HCT116 (cell line): ENCODE measurements at regions not wholly inside any gene's neighbourhood (a gene's known extent, or its start where the extent isn't known, plus 50 kb on each side); places are given as distances from the start of the nearest gene placed in this dataset.

ENCODE experiments used
- ATAC-seq: fragments of 200-7000 bp; cut with Tn5 transposase; 2 replicates; pipeline ENCODE4 v1.9.1; 2020; ENCODE audit warnings: mild to moderate bottlenecking, moderate library complexity
- BruUV-seq: library from RNA; stranded (reverse); fragments of 400-500 nt; replicated peaks from 2 replicates; lab custom pipeline; 2021; lab: Mats Ljungman, UMichigan
- CTCF ChIA-PET: fragments of 300-600 bp; sonication (Branson Sonifier 250); formaldehyde crosslinking; loops from one replicate; lab custom pipeline; 2021; ENCODE audit warnings: antibody characterized with exemption; lab: Charles Lee
- POLR2A ChIA-PET: fragments of 300-600, 350-600 bp; sonication (Branson Sonifier 250); formaldehyde crosslinking; loops from one replicate; lab custom pipeline; 2021; ENCODE audit warnings: antibody characterized with exemption; lab: Charles Lee
- RAD21 ChIA-PET, 2 experiments: fragments of 300-600 bp; sonication (Branson Sonifier 250); formaldehyde crosslinking; loops; one replicate each; lab custom pipeline; 2023; ENCODE audit warnings: low total read pairs in 2 of 2; ENCODE audit not compliant: uncharacterized antibody in 2 of 2, unreplicated experiment in 2 of 2, low non-redundant PET in 1 of 2; lab: Charles Lee
- DNase-seq: peaks from one replicate; pipeline ENCODE4 v3.0.0-alpha.2; 2010; ENCODE audit warnings: low read depth, low spot score
- H2AFZ ChIP-seq: fragments of 200-600 bp; shearing (Covaris generic), sonication (generic); 2 replicates; pipeline ENCODE4 v1.6.1; 2017; ENCODE audit warnings: low read depth, mixed run types, mixed read lengths, antibody characterized with exemption, low read length; ENCODE audit not compliant: poor library complexity, severe bottlenecking
- H3K27ac ChIP-seq: 2 replicates; pipeline ENCODE4 v1.5.1; 2012; ENCODE audit warnings: low read depth, low read length
- H3K27me3 ChIP-seq: fragments of 200-600 bp; sonication (generic); 2 replicates; pipeline ENCODE4 v1.6.1; 2016; ENCODE audit warnings: mixed run types, low read length, mixed read lengths; ENCODE audit not compliant: insufficient read depth
- H3K36me3 ChIP-seq, 2 experiments: fragments of 200-500 bp in 1 of 2; fragments of 200-600 bp in 1 of 2; sonication (Bioruptor generic) in 1 of 2; sonication (generic) in 1 of 2; 2 replicates each; pipeline versions ENCODE4 v1.5.1 to v1.6.1; 2014 to 2016; ENCODE audit warnings: low read length in 2 of 2, inconsistent platforms in 1 of 2, mixed read lengths in 1 of 2, mixed run types in 1 of 2; ENCODE audit not compliant: insufficient read depth in 2 of 2, control insufficient read depth in 1 of 2
- H3K4me1 ChIP-seq, 2 experiments: fragments of 200-600 bp in 1 of 2; sonication (generic) in 1 of 2; 2 replicates each; pipeline versions ENCODE4 v1.5.1 to v1.6.1; 2012 to 2017; ENCODE audit warnings: low read length in 2 of 2, inconsistent platforms in 1 of 2, mild to moderate bottlenecking in 1 of 2, mixed read lengths in 1 of 2, mixed run types in 1 of 2, moderate library complexity in 1 of 2; ENCODE audit not compliant: insufficient read depth in 2 of 2, control insufficient read depth in 1 of 2
- H3K4me2 ChIP-seq: fragments of 200-600 bp; sonication (generic); 2 replicates; pipeline ENCODE4 v1.6.1; 2017; ENCODE audit warnings: mixed run types, low read length, mixed read lengths
- H3K4me3 ChIP-seq, 2 experiments: fragments of 200-600 bp in 1 of 2; sonication (generic) in 1 of 2; replicated peaks in 1 of 2; 2 replicates each; pipeline ENCODE4 v1.5.1; 2011 to 2016; ENCODE audit warnings: low read length in 2 of 2, control low read depth in 1 of 2, low read depth in 1 of 2, mild to moderate bottlenecking in 1 of 2, mixed read lengths in 1 of 2, mixed run types in 1 of 2
- H3K79me2 ChIP-seq: fragments of 200-600 bp; sonication (generic); 2 replicates; pipeline ENCODE4 v1.6.1; 2017; ENCODE audit warnings: mild to moderate bottlenecking, mixed run types, low read length, moderate library complexity, mixed read lengths; ENCODE audit not compliant: insufficient read depth
- H3K9ac ChIP-seq: fragments of 200-600 bp; sonication (generic); 2 replicates; pipeline ENCODE4 v1.6.1; 2016; ENCODE audit warnings: low read length, mixed read lengths
- H3K9me2 ChIP-seq: fragments of 200-600 bp; sonication (generic), shearing (Covaris generic); 2 replicates; pipeline ENCODE4 v1.6.1; 2017; ENCODE audit warnings: mixed run types, mild to moderate bottlenecking, moderate library complexity; ENCODE audit not compliant: insufficient read depth
- H3K9me3 ChIP-seq, 2 experiments: fragments of 200-500 bp in 1 of 2; fragments of 200-600 bp in 1 of 2; sonication (Bioruptor generic) in 1 of 2; sonication (generic) in 1 of 2; 2 replicates each; pipeline ENCODE4 v1.6.1; 2014 to 2017; ENCODE audit warnings: low read length in 2 of 2, mixed read lengths in 2 of 2, inconsistent platforms in 1 of 2, low read depth in 1 of 2, mild to moderate bottlenecking in 1 of 2, mixed run types in 1 of 2, moderate library complexity in 1 of 2; ENCODE audit not compliant: control insufficient read depth in 1 of 2, insufficient read depth in 1 of 2
- H4K20me1 ChIP-seq: fragments of 200-600 bp; sonication (generic), shearing (Covaris generic); 2 replicates; pipeline ENCODE4 v1.6.1; 2017; ENCODE audit warnings: mixed run types, mild to moderate bottlenecking, moderate library complexity; ENCODE audit not compliant: insufficient read depth
- ATF3 ChIP-seq: IDR thresholded peaks from 2 replicates; pipeline ENCODE4 v1.6.1; 2012
- CBX3 ChIP-seq: IDR thresholded peaks from 2 replicates; pipeline ENCODE4 v1.6.1; 2012; ENCODE audit warnings: low read depth
- CEBPB ChIP-seq: IDR thresholded peaks from 2 replicates; pipeline ENCODE4 v1.6.1; 2012; ENCODE audit warnings: low read depth
- EGR1 ChIP-seq: IDR thresholded peaks from 2 replicates; pipeline ENCODE4 v1.6.1; 2012; ENCODE audit warnings: low read depth
- EZH2 ChIP-seq: fragments of 200-600 bp; sonication (generic); IDR thresholded peaks from 2 replicates; pipeline ENCODE4 v1.6.1; 2017; ENCODE audit warnings: antibody characterized with exemption, mixed run types
- EZH2phosphoT487 ChIP-seq: fragments of 200-600 bp; IDR thresholded peaks from 2 replicates; pipeline ENCODE4 v1.6.1; 2018; ENCODE audit warnings: antibody characterized with exemption, borderline replicate concordance
- FOSL1 ChIP-seq: IDR thresholded peaks from 2 replicates; pipeline ENCODE4 v1.6.1; 2012; ENCODE audit warnings: low read depth
- JUND ChIP-seq: IDR thresholded peaks from 2 replicates; pipeline ENCODE4 v1.6.1; 2012
- POLR2A ChIP-seq: IDR thresholded peaks from 2 replicates; pipeline ENCODE4 v1.7.0; 2011; ENCODE audit warnings: borderline replicate concordance; ENCODE audit not compliant: insufficient read depth, insufficient read length; ENCODE audit errors: extremely low read depth
- POLR2AphosphoS5 ChIP-seq: IDR thresholded peaks from 2 replicates; pipeline ENCODE4 v1.6.1; 2011; ENCODE audit warnings: mild to moderate bottlenecking, low read depth, low read length, moderate library complexity
- REST ChIP-seq: IDR thresholded peaks from 2 replicates; pipeline ENCODE4 v1.6.1; 2012; ENCODE audit warnings: low read depth
- SIN3A ChIP-seq: IDR thresholded peaks from 2 replicates; pipeline ENCODE4 v1.6.1; 2012; ENCODE audit warnings: low read depth
- SP1 ChIP-seq: IDR thresholded peaks from 2 replicates; pipeline ENCODE4 v1.6.1; 2012; ENCODE audit warnings: low read depth
- SRF ChIP-seq: IDR thresholded peaks from 2 replicates; pipeline ENCODE4 v1.6.1; 2012; ENCODE audit warnings: low read depth
- TCF7L2 ChIP-seq: IDR thresholded peaks from 2 replicates; pipeline ENCODE4 v1.7.0; 2011; ENCODE audit warnings: borderline replicate concordance, inconsistent platforms; ENCODE audit not compliant: insufficient read depth, insufficient read length; ENCODE audit errors: extremely low read depth
- YY1 ChIP-seq: IDR thresholded peaks from 2 replicates; pipeline ENCODE4 v1.6.1; 2011; ENCODE audit warnings: low read length, low read depth, moderate library complexity, mild to moderate bottlenecking; ENCODE audit not compliant: insufficient replicate concordance; ENCODE audit errors: extremely low read depth
- ZNF274 ChIP-seq: fragments of 200-500 bp; sonication (Bioruptor generic); IDR thresholded peaks from 2 replicates; pipeline ENCODE4 v1.6.1; 2014; ENCODE audit warnings: mild to moderate bottlenecking, low read depth, low read length, inconsistent platforms
- intact Hi-C: fragments of 100-400 bp; cut with micrococcal nuclease; formaldehyde crosslinking; loops from 2 replicates; pipeline ENCODE4 v1.10.0; 2022
- TF ChIP-seq, protein P1 (sequence below), 3 experiments: fragments of 200-600 bp in 1 of 3; sonication (generic) in 1 of 3; IDR thresholded peaks in 2 of 3; conservative IDR thresholded peaks in 1 of 3; 2 replicates each; pipeline ENCODE4 v1.5.1; 2012 to 2017; ENCODE audit warnings: low read depth in 2 of 3, low read length in 2 of 3, antibody characterized with exemption in 1 of 3, borderline replicate concordance in 1 of 3, control low read depth in 1 of 3, mild to moderate bottlenecking in 1 of 3, mixed read lengths in 1 of 3, mixed run types in 1 of 3, moderate library complexity in 1 of 3; ENCODE audit not compliant: insufficient read depth in 1 of 3
- TF ChIP-seq, protein P2 (sequence below): IDR thresholded peaks from 2 replicates; pipeline ENCODE4 v1.6.1; 2012

GRCh38 chr16:64426131-64426666 is 695.7 kb downstream of the CDH11 start:
- ATAC-seq (no peak), DNase-seq (no peak)
- no peaks in the 10 kb centered on the region for H3K27me3 ChIP-seq
- no peaks in the 10 kb centered on the region for H3K79me2 ChIP-seq
- no peaks in the 10 kb centered on the region for H4K20me1 ChIP-seq
- H3K9me3 ChIP-seq: peaks cover 5 to 15% of the 10 kb centered on the region in 2 experiments; a peak in 3 of 4 replicates
- ChIA-PET RAD21 (no interaction called here), POLR2A (no interaction called here), CTCF (no interaction called here)
- no peaks in the 10 kb centered on the region for H3K9me2 ChIP-seq
- TF ChIP-seq POLR2AphosphoS5: no peak
- TF ChIP-seq POLR2A: no peak
- no peak for TF ChIP-seq EGR1
- no peak for TF ChIP-seq JUND
- TF ChIP-seq YY1: no peak
- TF ChIP-seq EZH2: no peak
- TF ChIP-seq ZNF274: no peak
- TF ChIP-seq SIN3A: no peak
- TF ChIP-seq EZH2phosphoT487: no peak
- no peak for TF ChIP-seq SRF
- TF ChIP-seq, protein P1, sequence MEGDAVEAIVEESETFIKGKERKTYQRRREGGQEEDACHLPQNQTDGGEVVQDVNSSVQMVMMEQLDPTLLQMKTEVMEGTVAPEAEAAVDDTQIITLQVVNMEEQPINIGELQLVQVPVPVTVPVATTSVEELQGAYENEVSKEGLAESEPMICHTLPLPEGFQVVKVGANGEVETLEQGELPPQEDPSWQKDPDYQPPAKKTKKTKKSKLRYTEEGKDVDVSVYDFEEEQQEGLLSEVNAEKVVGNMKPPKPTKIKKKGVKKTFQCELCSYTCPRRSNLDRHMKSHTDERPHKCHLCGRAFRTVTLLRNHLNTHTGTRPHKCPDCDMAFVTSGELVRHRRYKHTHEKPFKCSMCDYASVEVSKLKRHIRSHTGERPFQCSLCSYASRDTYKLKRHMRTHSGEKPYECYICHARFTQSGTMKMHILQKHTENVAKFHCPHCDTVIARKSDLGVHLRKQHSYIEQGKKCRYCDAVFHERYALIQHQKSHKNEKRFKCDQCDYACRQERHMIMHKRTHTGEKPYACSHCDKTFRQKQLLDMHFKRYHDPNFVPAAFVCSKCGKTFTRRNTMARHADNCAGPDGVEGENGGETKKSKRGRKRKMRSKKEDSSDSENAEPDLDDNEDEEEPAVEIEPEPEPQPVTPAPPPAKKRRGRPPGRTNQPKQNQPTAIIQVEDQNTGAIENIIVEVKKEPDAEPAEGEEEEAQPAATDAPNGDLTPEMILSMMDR (IDR thresholded peaks at IDR 0.05 in 2 of 3, conservative IDR thresholded peaks at IDR 0.05 in 1 of 3; ENCODE audit: borderline replicate concordance in 1 of 3, insufficient read depth in 1 of 3, low read depth in 2 of 3, low read length in 2 of 3): no peak
- no peak for TF ChIP-seq CBX3
- TF ChIP-seq, protein P2, sequence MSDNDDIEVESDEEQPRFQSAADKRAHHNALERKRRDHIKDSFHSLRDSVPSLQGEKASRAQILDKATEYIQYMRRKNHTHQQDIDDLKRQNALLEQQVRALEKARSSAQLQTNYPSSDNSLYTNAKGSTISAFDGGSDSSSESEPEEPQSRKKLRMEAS: no peak
- TF ChIP-seq CEBPB: no peak
- no peak for TF ChIP-seq REST
- TF ChIP-seq TCF7L2: no peak
- no peak for TF ChIP-seq FOSL1
- TF ChIP-seq ATF3: no peak
- TF ChIP-seq SP1: no peak
- no peak overlapping the region for H3K4me3 ChIP-seq
- H3K27ac ChIP-seq: no peak overlapping the region
- intact Hi-C loops: no loop called here
- H2AFZ ChIP-seq: no peak overlapping the region
- no peak overlapping the region for H3K9ac ChIP-seq
- BruUV-seq: no TSS peak
- H3K36me3 ChIP-seq: no peaks in the 10 kb centered on the region
- H3K4me2 ChIP-seq: no peak overlapping the region
- H3K4me1 ChIP-seq: no peaks in the 10 kb centered on the region
